ENCODE measurements at regions not wholly inside any gene's neighbourhood (a gene's known extent, or its start where the extent isn't known, plus 50 kb on each side); places are given as distances from the start of the nearest gene placed in this dataset.

DNA sequence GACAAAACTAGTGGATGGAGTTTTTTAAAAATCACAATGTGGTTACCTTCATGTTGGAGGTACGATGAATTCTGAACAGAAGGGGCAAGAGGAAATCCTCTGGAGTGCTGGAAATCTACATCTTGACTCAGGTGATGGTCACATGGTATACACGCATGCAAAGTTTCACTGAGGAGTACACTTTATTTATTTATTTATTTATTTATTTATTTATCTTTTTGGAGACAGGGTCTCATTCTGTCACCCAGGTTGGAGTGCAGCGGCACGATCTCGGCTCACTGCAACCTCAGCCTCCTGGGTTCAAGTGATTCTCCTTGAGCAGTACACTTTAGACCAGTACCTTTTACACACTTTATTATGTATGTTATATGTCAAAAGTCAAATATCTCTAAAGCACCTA lies 645.7 kb upstream of the DIPK2B start:
- WGBS, 2 donors (ENCODE audit: low coverage in 1 of 2), result 71 to 88% methylated on average over 1 to 5 of the region's 5 CpGs
- Histone ChIP-seq H3K27ac (no peak overlapping the region), H3K27me3 (no peaks in the 10 kb centered on the region), H3K4me1 (no peaks in the 10 kb centered on the region), H3K4me3 (no peak overlapping the region), H3K9me3 (no peaks in the 10 kb centered on the region), H3K36me3 (no peaks in the 10 kb centered on the region)
- in situ Hi-C loops (cut with MboI; ENCODE audit: low pct_ligation_motif_present in 1 of 4, low pct_unique_long_range_greater_than_20kb in 1 of 4, low sequenced_read_pairs in 3 of 4) (loop anchor here in 1 of 4 donors (10.0 kb wide), 1 partner anchor 332 kb away; no protein-coding TSS in a partner anchor), intact Hi-C loops (cut with DNase I; ENCODE audit: low total_unique reads) (no loop called here)
- no peak for DNase-seq
- no peak for TF ChIP-seq EP300 (IDR thresholded peaks at IDR 0.05; ENCODE audit: low read depth)
- no peak for TF ChIP-seq POLR2AphosphoS5 (IDR thresholded peaks at IDR 0.05)
- no peak for TF ChIP-seq POLR2A (IDR thresholded peaks at IDR 0.05)
- no peak for TF ChIP-seq CTCF (IDR thresholded peaks at IDR 0.05)

- no peak overlapping the region for H3K27ac ChIP-seq
- intact Hi-C loops (cut with DNase I; ENCODE audit: low total_unique reads), result no loop called here
- TF ChIP-seq CTCF (IDR thresholded peaks at IDR 0.05) (no peak), POLR2A (IDR thresholded peaks at IDR 0.05) (no peak), POLR2AphosphoS5 (IDR thresholded peaks at IDR 0.05) (no peak), EP300 (IDR thresholded peaks at IDR 0.05; ENCODE audit: low read depth) (no peak)
- 78 to 100% methylated on average over 2 to 5 of the region's 5 CpGs for WGBS, 2 donors (ENCODE audit: low coverage in 1 of 2)
- DNase-seq, result no peak
- in situ Hi-C loops (cut with MboI; ENCODE audit: low pct_ligation_motif_present in 1 of 4, low pct_unique_long_range_greater_than_20kb in 1 of 4, low sequenced_read_pairs in 3 of 4), result loop anchor here in 1 of 4 donors (10.0 kb wide), 1 partner anchor 330 kb away; no protein-coding TSS in a partner anchor
- H3K27me3 ChIP-seq, result no peaks in the 10 kb centered on the region
- no peaks in the 10 kb centered on the region for H3K9me3 ChIP-seq
- H3K36me3 ChIP-seq, result no peaks in the 10 kb centered on the region
- H3K4me3 ChIP-seq, result no peak overlapping the region
- no peaks in the 10 kb centered on the region for H3K4me1 ChIP-seq
Measured at GRCh38 chrX:45845142-45845541, 644.5 kb upstream of the DIPK2B start.

DNA sequence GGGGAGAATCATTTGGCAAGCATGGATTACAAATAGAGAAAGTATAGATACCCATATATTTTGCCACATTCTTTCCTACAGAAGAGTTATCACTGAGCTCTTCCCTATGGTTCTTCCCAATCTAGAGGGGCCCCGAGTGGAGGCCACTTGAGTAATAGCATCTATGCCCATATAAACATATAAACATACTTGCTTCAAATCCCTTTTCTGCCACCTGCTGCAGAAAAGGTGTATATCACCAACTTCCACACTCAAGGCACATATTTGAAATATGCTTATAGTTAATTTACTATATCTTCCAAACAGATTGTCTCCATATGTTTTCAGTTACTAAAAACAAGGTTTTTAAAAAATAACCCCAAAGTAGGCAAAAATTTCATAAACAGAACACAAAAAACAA lies 642.8 kb upstream of the DIPK2B start:
- Histone ChIP-seq H3K27ac (no peak overlapping the region), H3K27me3 (no peaks in the 10 kb centered on the region), H3K36me3 (no peaks in the 10 kb centered on the region), H3K4me1 (no peaks in the 10 kb centered on the region), H3K4me3 (no peak overlapping the region), H3K9me3 (no peaks in the 10 kb centered on the region)
- 25% methylated on average over 1 of the region's 1 CpG; no CpG with 5 or more reads in 1 of the 2 donors for WGBS, 2 donors (ENCODE audit: low coverage in 1 of 2)
- intact Hi-C loops (cut with DNase I; ENCODE audit: low total_unique reads) (no loop called here), in situ Hi-C loops (cut with MboI; ENCODE audit: low pct_ligation_motif_present in 1 of 4, low pct_unique_long_range_greater_than_20kb in 1 of 4, low sequenced_read_pairs in 3 of 4) (loop anchor here in 1 of 4 donors (10.0 kb wide), 1 partner anchor 329 kb away; no protein-coding TSS in a partner anchor)
- TF ChIP-seq EP300 (IDR thresholded peaks at IDR 0.05; ENCODE audit: low read depth), result no peak
- no peak for TF ChIP-seq POLR2AphosphoS5 (IDR thresholded peaks at IDR 0.05)
- TF ChIP-seq POLR2A (IDR thresholded peaks at IDR 0.05), result no peak
- TF ChIP-seq CTCF (IDR thresholded peaks at IDR 0.05), result no peak
- DNase-seq, result no peak

GRCh38 chrX:45842926-45843315 lies 642.2 kb upstream of the DIPK2B start:
- Histone ChIP-seq H3K9me3 (no peaks in the 10 kb centered on the region), H3K27me3 (no peaks in the 10 kb centered on the region), H3K4me1 (no peaks in the 10 kb centered on the region), H3K36me3 (no peaks in the 10 kb centered on the region), H3K4me3 (no peak overlapping the region), H3K27ac (no peak overlapping the region)
- intact Hi-C loops (cut with DNase I; ENCODE audit: low total_unique reads), result no loop called here
- no peak for TF ChIP-seq EP300 (IDR thresholded peaks at IDR 0.05; ENCODE audit: low read depth)
- TF ChIP-seq CTCF (IDR thresholded peaks at IDR 0.05), result no peak
- no peak for TF ChIP-seq POLR2AphosphoS5 (IDR thresholded peaks at IDR 0.05)
- TF ChIP-seq POLR2A (IDR thresholded peaks at IDR 0.05), result no peak
- DNase-seq, result no peak
- in situ Hi-C loops (cut with MboI; ENCODE audit: low pct_ligation_motif_present in 1 of 4, low pct_unique_long_range_greater_than_20kb in 1 of 4, low sequenced_read_pairs in 3 of 4), result loop anchor here in 1 of 4 donors (10.0 kb wide), 1 partner anchor 328 kb away; no protein-coding TSS in a partner anchor
- WGBS, 2 donors (ENCODE audit: low coverage in 1 of 2), result 83% methylated on average over 1 of the region's 1 CpG; no CpG with 5 or more reads in 1 of the 2 donors

Data from transverse colon (tissue), 4 donors.